Stomach (tissue), 4 donors: ENCODE measurements at regions not wholly inside any gene's neighbourhood (a gene's known extent, or its start where the extent isn't known, plus 50 kb on each side); places are given as distances from the start of the nearest gene placed in this dataset.

Experiments
- CTCF ChIP-seq, 7 experiments: fragments of 450-650 bp in 4 of 7; fragments of 200-600 bp in 3 of 7; sonication (generic) in 3 of 7; IDR thresholded peaks; one replicate each; pipeline ENCODE4 v1.5.1; 2016 to 2019; ENCODE audit warnings: antibody characterized with exemption in 7 of 7, control low read depth in 2 of 7, mild to moderate bottlenecking in 1 of 7
- EP300 ChIP-seq: sonication (generic); formaldehyde crosslinking; IDR thresholded peaks from one replicate; pipeline ENCODE4 v1.6.1; 2017; ENCODE audit warnings: antibody characterized with exemption
- POLR2AphosphoS5 ChIP-seq, 3 donors: sonication (generic); formaldehyde crosslinking; IDR thresholded peaks; one replicate each; pipeline ENCODE4 v1.6.1; 2016; ENCODE audit warnings: antibody characterized with exemption in 3 of 3

GRCh38 chr11:95652002-95652472 is 137.5 kb downstream of the FAM76B start:
- no peak for TF ChIP-seq EP300
- TF ChIP-seq CTCF (IDR thresholded peaks at IDR 0.05), result no peak
- TF ChIP-seq POLR2AphosphoS5 (IDR thresholded peaks at IDR 0.05), result peak in 1 of 3 donors; percentile 8
